H9 (cell line): ENCODE measurements at regions not wholly inside any gene's neighbourhood (a gene's known extent, or its start where the extent isn't known, plus 50 kb on each side); places are given as distances from the start of the nearest gene placed in this dataset.

Source experiments
- DNase-seq: peaks from one replicate; pipeline ENCODE4 v3.0.0-alpha.2; 2017
- H2AFZ ChIP-seq: one replicate; pipeline ENCODE4 v1.6.1; 2013; ENCODE audit warnings: mild to moderate bottlenecking, low read length, control low read depth, moderate library complexity
- H2AK5ac ChIP-seq: 2 replicates; pipeline ENCODE4 v1.6.1; 2013; ENCODE audit warnings: low read length, control low read depth, mixed read lengths; ENCODE audit not compliant: insufficient read length
- H2BK120ac ChIP-seq: one replicate; pipeline ENCODE4 v1.6.1; 2013; ENCODE audit warnings: low read depth, mild to moderate bottlenecking, low read length, control low read depth, inconsistent platforms; ENCODE audit not compliant: poor library complexity, severe bottlenecking
- H2BK12ac ChIP-seq: 2 replicates; pipeline ENCODE4 v1.6.1; 2013; ENCODE audit warnings: low read length, control low read depth, mixed read lengths, low read depth; ENCODE audit not compliant: insufficient read length
- H2BK15ac ChIP-seq: 2 replicates; pipeline ENCODE4 v1.6.1; 2013; ENCODE audit warnings: low read depth, low read length, control low read depth
- H2BK20ac ChIP-seq: one replicate; pipeline ENCODE4 v1.6.1; 2013; ENCODE audit warnings: low read depth, mild to moderate bottlenecking, low read length, control low read depth, inconsistent platforms; ENCODE audit not compliant: poor library complexity, severe bottlenecking
- H2BK5ac ChIP-seq: 2 replicates; pipeline ENCODE4 v1.6.1; 2013; ENCODE audit warnings: low read length, control low read depth, mixed read lengths; ENCODE audit not compliant: insufficient read length
- H3K14ac ChIP-seq: 2 replicates; pipeline ENCODE4 v1.6.1; 2013; ENCODE audit warnings: low read length, control low read depth; ENCODE audit not compliant: insufficient read depth
- H3K18ac ChIP-seq: 2 replicates; pipeline ENCODE4 v1.6.1; 2013; ENCODE audit warnings: low read depth, mild to moderate bottlenecking, mixed read lengths, low read length, control low read depth; ENCODE audit not compliant: insufficient read length
- H3K23ac ChIP-seq: 2 replicates; pipeline ENCODE4 v1.6.1; 2013; ENCODE audit warnings: low read length, control low read depth, mixed read lengths, low read depth; ENCODE audit not compliant: insufficient read length
- H3K23me2 ChIP-seq: 2 replicates; pipeline ENCODE4 v1.6.1; 2013; ENCODE audit warnings: low read depth, mild to moderate bottlenecking, mixed read lengths, low read length, control low read depth; ENCODE audit not compliant: insufficient read length, poor library complexity, severe bottlenecking
- H3K27ac ChIP-seq: 2 replicates; pipeline ENCODE4 v1.5.1; 2013; ENCODE audit warnings: low read length, control low read depth, mixed read lengths, low read depth; ENCODE audit not compliant: insufficient read length
- H3K27me3 ChIP-seq: 2 replicates; pipeline ENCODE4 v1.6.1; 2013; ENCODE audit warnings: low read length, control low read depth, inconsistent platforms; ENCODE audit not compliant: insufficient read depth
- H3K4ac ChIP-seq: 2 replicates; pipeline ENCODE4 v1.6.1; 2013; ENCODE audit warnings: low read depth, mild to moderate bottlenecking, control low read depth, inconsistent platforms, low read length, moderate library complexity
- H3K4me1 ChIP-seq: 2 replicates; pipeline ENCODE4 v1.6.1; 2013; ENCODE audit warnings: low read length, control low read depth, inconsistent platforms; ENCODE audit not compliant: insufficient read depth
- H3K4me2 ChIP-seq: 2 replicates; pipeline ENCODE4 v1.6.1; 2013; ENCODE audit warnings: low read length, control low read depth, mixed read lengths; ENCODE audit not compliant: insufficient read length, insufficient read depth
- H3K56ac ChIP-seq: 2 replicates; pipeline ENCODE4 v1.6.1; 2013; ENCODE audit warnings: low read depth, mild to moderate bottlenecking, mixed read lengths, low read length, control low read depth; ENCODE audit not compliant: insufficient read length
- H3K79me1 ChIP-seq: 2 replicates; pipeline ENCODE4 v1.6.1; 2013; ENCODE audit warnings: low read depth, mild to moderate bottlenecking, moderate library complexity, low read length, control low read depth, inconsistent platforms; ENCODE audit not compliant: insufficient read depth, poor library complexity, severe bottlenecking
- H3K79me2 ChIP-seq: 2 replicates; pipeline ENCODE4 v1.6.1; 2013; ENCODE audit warnings: low read length, control low read depth, inconsistent platforms; ENCODE audit not compliant: insufficient read depth
- H3K9ac ChIP-seq: 2 replicates; pipeline ENCODE4 v1.6.1; 2013; ENCODE audit warnings: low read length, control low read depth, mixed read lengths; ENCODE audit not compliant: insufficient read length; ENCODE audit errors: extremely low read depth
- H3K9me3 ChIP-seq: one replicate; pipeline ENCODE4 v1.6.1; 2013; ENCODE audit warnings: low read depth, low read length, inconsistent platforms; ENCODE audit not compliant: control insufficient read depth
- H3T11ph ChIP-seq: one replicate; pipeline ENCODE4 v1.6.1; 2013; ENCODE audit warnings: mild to moderate bottlenecking, low read length, control low read depth, inconsistent platforms
- H4K20me1 ChIP-seq: one replicate; pipeline ENCODE4 v1.6.1; 2013; ENCODE audit not compliant: control insufficient read depth, insufficient read length, insufficient read depth
- H4K5ac ChIP-seq: 2 replicates; pipeline ENCODE4 v1.6.1; 2013; ENCODE audit warnings: low read depth, mild to moderate bottlenecking, mixed read lengths, low read length, control low read depth; ENCODE audit not compliant: insufficient read length
- H4K8ac ChIP-seq: replicated peaks from 2 replicates; pipeline ENCODE4 v1.6.1; 2013; ENCODE audit warnings: low read length, control low read depth, mixed read lengths, low read depth; ENCODE audit not compliant: insufficient read length
- H4K91ac ChIP-seq: 2 replicates; pipeline ENCODE4 v1.6.1; 2013; ENCODE audit warnings: low read depth, mild to moderate bottlenecking, moderate library complexity, mixed read lengths, low read length, control low read depth; ENCODE audit not compliant: insufficient read length
- H3K27ac Mint-ChIP-seq, 3 experiments: 2 replicates in 2 of 3; 3 replicates in 1 of 3; pipeline ENCODE4 v1.8.0; 2020 to 2021; ENCODE audit warnings: mixed read lengths in 3 of 3, mild to moderate bottlenecking in 1 of 3, moderate library complexity in 1 of 3
- H3K27me3 Mint-ChIP-seq: 2 replicates; pipeline ENCODE4 v1.8.0; 2021; ENCODE audit warnings: low read depth, mild to moderate bottlenecking, moderate library complexity, mixed read lengths
- H3K36me3 Mint-ChIP-seq, 3 experiments: 2 replicates in 2 of 3; 3 replicates in 1 of 3; pipeline ENCODE4 v1.8.0; 2020 to 2021; ENCODE audit warnings: low read depth in 3 of 3, mixed read lengths in 3 of 3; ENCODE audit not compliant: insufficient read depth in 1 of 3
- H3K4me1 Mint-ChIP-seq, 2 experiments: 2 replicates each; pipeline ENCODE4 v1.8.0; 2020; ENCODE audit warnings: mixed read lengths in 2 of 2
- H3K4me3 Mint-ChIP-seq, 2 experiments: 2 replicates in 1 of 2; 3 replicates in 1 of 2; pipeline ENCODE4 v1.8.0; 2020 to 2021; ENCODE audit warnings: mild to moderate bottlenecking in 2 of 2, mixed read lengths in 2 of 2, moderate library complexity in 1 of 2
- H3K9me3 Mint-ChIP-seq, 2 experiments: 2 replicates in 1 of 2; 3 replicates in 1 of 2; pipeline ENCODE4 v1.8.0; 2020; ENCODE audit warnings: mild to moderate bottlenecking in 2 of 2, mixed read lengths in 2 of 2, moderate library complexity in 1 of 2
- WGBS: extraction: QIAGEN DNeasy Blood & Tissue Kit; methylation state at CpG from one replicate; pipeline ENCODE4 v1.1.7; 2013; ENCODE audit warnings: missing lambda C conversion rate, low lambda C conversion rate, mixed read lengths; ENCODE audit not compliant: insufficient read length; ENCODE audit errors: extremely low coverage; 5-methylcytosine and 5-hydroxymethylcytosine counted together
- TF ChIP-seq, protein P1 (sequence below): fragments of 200-600 bp; sonication (generic); conservative IDR thresholded peaks from 3 replicates; pipeline ENCODE4 v1.8.0; 2021; ENCODE audit warnings: antibody characterized with exemption, mild to moderate bottlenecking

DNA sequence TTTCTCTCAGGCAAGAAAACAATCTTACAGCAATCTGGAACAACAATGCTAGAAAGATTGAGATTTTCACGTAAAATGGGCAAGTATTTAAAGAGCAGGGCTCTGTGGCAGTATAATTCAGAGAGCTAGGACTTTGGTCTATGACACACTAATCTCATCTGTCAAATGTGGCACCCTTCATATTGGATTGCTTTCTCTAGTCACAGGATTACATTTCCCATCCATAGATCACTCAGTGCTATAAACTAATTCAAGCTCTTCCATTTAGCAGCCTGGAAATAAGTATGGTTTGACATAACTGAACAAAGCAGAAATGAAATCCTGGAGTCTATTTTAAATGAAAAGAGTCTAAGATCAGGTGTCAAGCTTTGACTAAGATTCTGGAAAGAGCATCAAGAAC, 263.1 kb upstream of the TMPRSS15 start:
- Histone ChIP-seq H3K4me2 (no peak overlapping the region), H2BK20ac (no peak overlapping the region), H4K8ac (no peak overlapping the region), H3T11ph (no peak overlapping the region), H3K79me1 (no peaks in the 10 kb centered on the region), H3K14ac (no peak overlapping the region), H2AFZ (no peak overlapping the region), H3K27me3 (no peaks in the 10 kb centered on the region), H3K4me1 (no peaks in the 10 kb centered on the region), H4K91ac (no peak overlapping the region), H3K4ac (no peak overlapping the region), H4K5ac (no peak overlapping the region), H3K18ac (no peak overlapping the region), H4K20me1 (no peaks in the 10 kb centered on the region), H3K23me2 (no peaks in the 10 kb centered on the region), H2BK5ac (no peak overlapping the region), H2BK12ac (no peak overlapping the region), H3K79me2 (no peaks in the 10 kb centered on the region), H3K27ac (no peak overlapping the region), H3K56ac (no peak overlapping the region), H3K9ac (no peak overlapping the region), H2BK15ac (no peak overlapping the region), H3K9me3 (no peaks in the 10 kb centered on the region), H2BK120ac (no peak overlapping the region), H3K23ac (no peak overlapping the region), H2AK5ac (no peak overlapping the region)
- no peaks in the 10 kb centered on the region for H3K27me3 Mint-ChIP-seq
- H3K36me3 Mint-ChIP-seq, result no peaks in the 10 kb centered on the region; a peak in 1 of 7 replicates
- H3K4me1 Mint-ChIP-seq, result no peaks in the 10 kb centered on the region
- peaks cover 8 to 11% of the 10 kb centered on the region in 2 experiments; a peak in 4 of 5 replicates for H3K9me3 Mint-ChIP-seq
- TF ChIP-seq, protein P1, sequence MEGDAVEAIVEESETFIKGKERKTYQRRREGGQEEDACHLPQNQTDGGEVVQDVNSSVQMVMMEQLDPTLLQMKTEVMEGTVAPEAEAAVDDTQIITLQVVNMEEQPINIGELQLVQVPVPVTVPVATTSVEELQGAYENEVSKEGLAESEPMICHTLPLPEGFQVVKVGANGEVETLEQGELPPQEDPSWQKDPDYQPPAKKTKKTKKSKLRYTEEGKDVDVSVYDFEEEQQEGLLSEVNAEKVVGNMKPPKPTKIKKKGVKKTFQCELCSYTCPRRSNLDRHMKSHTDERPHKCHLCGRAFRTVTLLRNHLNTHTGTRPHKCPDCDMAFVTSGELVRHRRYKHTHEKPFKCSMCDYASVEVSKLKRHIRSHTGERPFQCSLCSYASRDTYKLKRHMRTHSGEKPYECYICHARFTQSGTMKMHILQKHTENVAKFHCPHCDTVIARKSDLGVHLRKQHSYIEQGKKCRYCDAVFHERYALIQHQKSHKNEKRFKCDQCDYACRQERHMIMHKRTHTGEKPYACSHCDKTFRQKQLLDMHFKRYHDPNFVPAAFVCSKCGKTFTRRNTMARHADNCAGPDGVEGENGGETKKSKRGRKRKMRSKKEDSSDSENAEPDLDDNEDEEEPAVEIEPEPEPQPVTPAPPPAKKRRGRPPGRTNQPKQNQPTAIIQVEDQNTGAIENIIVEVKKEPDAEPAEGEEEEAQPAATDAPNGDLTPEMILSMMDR, result no peak
- no peak overlapping the region for H3K27ac Mint-ChIP-seq
- H3K4me3 Mint-ChIP-seq, result no peak overlapping the region
- WGBS, result no CpG with 5 or more reads among the region's 1 CpG
- no peak for DNase-seq
